NT2/D1 (cell line): ENCODE measurements at regions not wholly inside any gene's neighbourhood (a gene's known extent, or its start where the extent isn't known, plus 50 kb on each side); places are given as distances from the start of the nearest gene placed in this dataset.

Experiments
- SUZ12 ChIP-seq: IDR thresholded peaks from 2 replicates; pipeline ENCODE4 v1.6.1; 2011; ENCODE audit not compliant: insufficient read length, insufficient read depth; ENCODE audit errors: extremely low read depth
- YY1 ChIP-seq: IDR thresholded peaks from 2 replicates; pipeline ENCODE4 v1.6.1; 2011; ENCODE audit not compliant: insufficient read length, insufficient read depth
- ZNF274 ChIP-seq: IDR thresholded peaks from 2 replicates; pipeline ENCODE4 v1.6.1; 2011; ENCODE audit warnings: mild to moderate bottlenecking, low read depth, low read length

DNA sequence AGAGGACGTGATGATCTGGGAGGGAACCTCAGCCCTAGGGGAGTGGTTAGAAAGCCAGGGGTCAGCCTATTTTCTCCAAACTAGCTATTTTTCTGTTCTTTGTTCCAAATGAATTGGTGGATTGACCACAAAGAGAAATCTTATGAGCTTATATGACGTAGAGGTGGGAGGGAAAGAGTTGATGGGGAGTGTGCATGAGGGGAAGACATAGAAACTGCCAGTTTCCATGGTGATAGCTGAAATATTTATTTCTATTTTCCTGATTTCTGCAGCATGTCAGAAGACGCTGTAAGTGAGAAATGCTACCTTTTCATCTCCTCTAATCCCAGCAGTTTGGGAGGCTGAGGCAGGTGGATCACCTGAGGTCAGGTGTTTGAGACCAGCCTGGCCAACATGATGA lies 51.4 kb upstream of the CISTR start:
- no peak for TF ChIP-seq SUZ12
- no peak for TF ChIP-seq ZNF274
- TF ChIP-seq YY1, result no peak
